Limb (tissue), 2 donors: ENCODE measurements at regions not wholly inside any gene's neighbourhood (a gene's known extent, or its start where the extent isn't known, plus 50 kb on each side); places are given as distances from the start of the nearest gene placed in this dataset.

Experiments used
- DNase-seq, 2 donors: peaks; one replicate each; pipeline ENCODE4 v3.0.0-alpha.2; 2016; ENCODE audit errors: extremely low spot score in 2 of 2

GRCh38 chr5:174310706-174311105 is 265.2 kb downstream of the NSG2 start:
- DNase-seq: no peak

DNA sequence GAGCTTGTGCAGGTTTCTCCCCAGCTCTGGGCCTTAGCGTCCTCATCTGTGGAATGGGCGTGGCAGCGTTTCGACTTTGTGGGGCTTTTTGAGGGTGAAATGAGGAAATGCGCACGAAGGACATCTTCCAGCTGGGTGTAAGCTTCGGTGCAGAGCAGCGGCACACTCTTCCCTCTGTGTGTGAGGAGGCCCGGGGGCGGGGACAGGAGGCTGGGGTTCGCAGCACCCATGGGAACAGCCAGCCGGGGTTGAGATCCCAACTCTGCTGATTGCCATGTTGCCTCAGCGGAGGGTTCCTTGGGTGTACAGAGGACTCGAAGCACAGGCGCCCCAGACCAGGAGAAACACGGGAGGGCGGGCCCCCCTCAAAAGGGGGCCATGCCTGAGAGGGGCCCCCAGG is 265.6 kb downstream of the NSG2 start:
- DNase-seq: no peak

DNA sequence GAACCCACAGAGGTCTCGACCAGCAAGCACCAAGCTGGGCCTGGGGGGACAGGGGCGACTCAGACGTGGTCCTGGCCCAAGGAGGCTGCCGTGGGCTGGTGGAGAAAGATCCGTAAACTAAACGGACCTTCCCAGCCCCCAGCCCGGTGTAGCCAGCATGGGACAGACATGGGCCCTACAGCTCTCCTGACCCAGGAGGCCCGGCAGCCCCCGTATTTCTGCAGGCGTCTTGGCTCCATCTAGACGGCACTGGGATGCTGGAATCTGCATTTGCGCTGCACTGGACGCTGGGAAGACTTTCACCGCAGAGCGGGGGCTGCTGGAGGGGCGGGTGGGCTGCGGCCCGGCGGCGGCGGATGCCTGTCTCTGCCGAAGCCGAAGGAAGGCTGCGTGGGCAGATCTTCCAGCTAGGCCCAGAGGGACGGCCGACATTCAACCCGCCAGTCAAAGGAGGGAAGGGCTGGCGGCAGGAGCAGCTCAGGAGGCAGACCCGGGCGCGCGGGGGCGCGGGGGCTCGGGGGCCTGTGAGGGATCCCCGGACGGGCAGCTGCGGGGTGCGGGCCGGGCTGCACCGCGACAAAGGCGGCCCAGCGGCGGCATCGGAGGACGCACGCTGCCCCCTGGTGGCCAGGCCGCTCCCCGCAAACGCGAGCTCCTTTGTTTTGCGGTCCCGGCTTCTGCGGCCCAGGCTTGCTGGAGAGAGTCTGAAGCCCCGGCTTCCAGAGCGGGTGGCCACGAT is 266.2 kb downstream of the NSG2 start:
- peak; percentile 68 to 92 for DNase-seq

DNA sequence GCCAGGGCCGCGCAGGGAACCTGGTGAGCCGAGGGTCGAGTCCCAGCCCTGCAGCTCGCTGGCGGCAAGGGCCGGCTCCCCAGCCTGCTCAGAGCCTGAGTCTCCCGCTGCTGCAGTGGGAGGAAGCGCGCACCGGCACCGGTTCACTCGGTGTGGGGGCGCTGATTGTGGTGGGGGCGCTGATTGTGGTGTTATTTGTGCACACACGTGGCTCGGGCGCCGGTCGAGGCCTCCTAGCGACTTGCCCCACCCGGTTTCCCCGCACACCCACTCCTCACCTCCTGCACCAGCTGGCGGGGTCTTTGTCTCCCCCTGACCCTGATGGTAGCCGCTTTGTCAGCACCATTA is 266.7 kb downstream of the NSG2 start:
- DNase-seq: no peak

DNA sequence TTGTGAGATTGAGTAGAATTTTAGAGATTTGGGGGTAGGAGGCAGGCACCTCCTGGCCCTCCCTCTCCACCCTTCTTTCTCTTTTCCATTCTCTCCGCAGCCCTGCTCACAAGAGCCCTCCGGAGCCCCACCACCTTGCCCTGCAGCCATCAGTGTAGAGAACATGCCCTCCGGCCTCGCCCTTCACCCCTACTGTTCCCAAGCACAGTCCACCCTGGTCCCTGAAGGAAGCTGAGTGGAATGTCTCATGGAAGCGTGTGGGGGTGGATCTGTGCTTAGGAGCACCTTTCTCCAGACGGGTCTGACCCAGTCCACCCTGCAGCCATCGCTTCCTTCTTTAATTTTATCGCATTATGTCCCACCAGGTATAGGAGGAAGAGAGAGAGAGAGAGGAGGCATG is 267.1 kb downstream of the NSG2 start:
- DNase-seq: no peak

GRCh38 chr5:174313615-174314014 is 268.1 kb downstream of the NSG2 start:
- DNase-seq: no peak

- no peak for DNase-seq
Measured at GRCh38 chr5:174314261-174314660, 268.8 kb downstream of the NSG2 start.

DNA sequence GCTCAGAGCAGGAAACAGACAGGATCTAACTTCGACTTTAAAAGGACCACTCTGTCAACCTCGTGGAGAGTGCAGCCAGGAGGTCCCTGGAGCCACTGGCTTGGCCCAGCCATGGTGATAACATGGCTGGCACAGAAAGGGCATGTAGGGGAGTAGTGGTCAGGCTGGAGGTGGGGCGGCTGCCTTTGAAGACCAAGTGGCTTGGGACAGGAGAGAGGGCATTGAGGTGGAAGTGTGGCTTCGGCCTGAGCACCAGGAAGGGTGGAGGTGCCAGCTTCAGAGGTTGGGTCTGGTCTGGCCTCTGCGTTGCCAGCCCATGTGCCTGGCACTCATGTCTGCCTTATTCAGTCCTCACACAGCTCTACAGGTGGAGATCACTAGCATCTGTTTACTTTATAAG is 270.0 kb downstream of the NSG2 start:
- DNase-seq: no peak

- DNase-seq: no peak
Measured at GRCh38 chr5:174315871-174316270, 270.4 kb downstream of the NSG2 start.

DNA sequence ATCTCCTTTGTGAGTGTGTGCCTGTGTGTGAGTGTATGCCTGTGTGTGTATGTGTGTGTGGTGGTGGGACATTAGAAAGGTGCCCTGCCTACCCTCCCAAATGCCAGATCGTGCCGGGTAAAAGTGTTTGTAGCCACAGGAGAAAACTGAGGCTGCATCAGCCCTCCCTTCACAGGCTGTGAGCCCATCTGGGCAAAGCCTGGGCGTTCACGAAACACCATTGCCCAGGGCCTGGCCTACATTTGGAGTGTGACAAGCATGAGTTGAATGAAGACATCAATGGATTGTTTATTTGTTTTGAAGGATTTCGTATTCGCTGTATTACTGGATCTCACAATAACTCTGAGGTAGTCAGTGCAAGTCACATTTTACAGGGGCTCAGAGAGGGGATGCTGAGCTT is 270.8 kb downstream of the NSG2 start:
- no peak for DNase-seq

DNA sequence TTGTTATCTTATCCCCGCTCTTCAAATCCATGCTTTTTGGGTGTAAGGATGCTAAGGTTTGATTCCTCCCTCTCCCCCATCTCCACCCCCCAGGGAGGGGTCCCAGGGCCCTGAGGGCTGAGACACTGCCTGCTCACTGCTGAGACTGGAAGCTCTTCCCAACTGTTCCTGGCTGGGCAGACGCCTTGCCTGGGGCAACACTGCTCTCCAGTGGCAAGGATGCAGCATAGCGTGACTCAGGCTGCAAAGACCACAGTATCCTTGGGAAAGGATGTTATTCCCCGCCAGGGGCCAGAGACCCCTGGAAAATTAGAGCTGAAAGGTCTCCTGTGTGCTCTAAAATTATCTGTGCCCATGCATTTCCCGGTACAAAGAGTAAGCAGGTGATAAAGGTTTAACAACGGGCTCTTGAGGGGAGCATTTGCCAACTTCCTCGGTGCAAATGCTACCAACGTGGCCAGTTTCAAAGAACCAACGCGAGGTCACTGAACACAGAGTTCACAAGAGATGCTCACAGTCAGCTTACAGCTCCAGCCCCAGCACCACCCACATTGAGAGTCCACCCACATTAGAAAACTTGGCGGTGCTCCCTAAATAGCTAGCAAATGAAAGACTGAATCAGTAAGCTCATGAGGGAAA is 271.9 kb downstream of the NSG2 start:
- peak in 1 of 2 donors; percentile 78 for DNase-seq

DNA sequence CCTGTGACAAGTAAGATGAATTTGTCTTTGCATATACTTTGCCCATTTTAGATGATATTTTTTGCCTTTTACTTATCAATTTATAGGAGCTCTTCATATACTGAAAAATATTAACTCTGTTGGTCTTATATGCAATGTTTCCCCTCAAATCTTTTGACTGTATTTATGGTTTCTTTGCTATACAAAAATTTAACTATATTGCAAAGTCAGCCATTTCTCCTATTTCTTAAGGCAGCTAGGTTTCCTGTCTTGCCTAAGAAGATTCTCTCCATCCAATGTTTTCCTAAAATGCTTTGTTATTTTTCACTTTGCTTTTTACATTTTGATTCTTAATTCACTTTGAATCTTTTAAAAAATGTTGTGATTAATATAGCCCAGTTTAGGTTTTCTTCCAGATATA is 273.1 kb downstream of the NSG2 start:
- no peak for DNase-seq

DNA sequence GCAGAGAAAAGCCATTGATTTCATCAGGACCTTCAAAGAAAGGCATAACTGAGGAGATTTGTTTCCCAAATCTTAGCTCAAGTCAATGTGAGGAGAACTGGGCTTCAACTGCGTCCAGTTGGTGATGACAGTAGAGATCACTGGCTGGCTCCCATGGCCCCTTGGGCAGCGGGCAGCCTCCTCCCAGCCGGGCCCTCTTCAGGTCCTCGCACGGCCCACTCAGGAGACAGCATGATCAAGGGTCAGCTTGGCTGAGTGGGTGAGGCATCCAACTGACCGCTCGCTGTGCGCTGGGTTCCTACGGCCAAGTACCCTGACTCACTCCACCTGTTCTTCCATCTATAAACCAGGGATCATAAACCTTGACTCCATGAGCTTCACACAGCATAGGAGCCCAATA is 274.0 kb downstream of the NSG2 start:
- DNase-seq: no peak

DNA sequence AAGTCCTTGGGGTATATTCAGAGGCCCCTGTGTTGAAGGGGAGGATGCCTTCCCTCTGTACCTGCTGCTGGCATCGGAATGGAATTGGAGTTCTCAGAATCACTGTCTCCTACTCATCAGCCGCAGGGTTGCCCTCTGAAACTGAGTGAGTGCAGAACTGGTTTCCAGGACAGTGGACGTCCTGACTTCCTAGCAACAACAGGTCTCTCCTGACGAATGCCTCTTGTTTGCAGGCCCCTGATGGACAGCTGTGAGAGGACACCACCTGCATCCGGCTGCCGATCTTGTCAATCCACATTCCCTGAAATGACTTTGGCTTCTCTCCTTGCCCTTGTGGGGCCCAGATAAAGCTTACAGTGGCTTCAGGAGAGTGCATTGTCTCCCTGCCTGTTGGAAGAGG is 274.5 kb downstream of the NSG2 start:
- no peak for DNase-seq

DNA sequence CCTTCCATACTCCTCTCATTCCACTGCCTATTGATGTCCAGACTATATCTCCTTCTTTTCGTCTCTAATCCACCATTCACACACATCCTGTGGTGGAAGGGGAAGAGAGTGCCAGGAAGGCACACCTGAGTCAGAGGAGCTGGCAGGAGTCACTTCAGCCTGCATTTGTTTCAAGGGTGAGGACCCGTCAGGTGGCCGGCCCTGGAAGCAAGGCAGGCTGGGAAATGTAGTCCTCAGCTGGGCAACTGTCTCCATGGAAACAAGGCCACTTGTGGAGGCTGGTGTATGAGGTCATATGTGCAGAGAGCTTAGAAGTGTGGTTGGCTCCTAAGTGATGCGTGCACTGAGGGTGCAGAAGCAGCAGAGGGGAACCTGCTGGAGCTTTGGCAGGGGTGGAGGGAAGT is 278.4 kb downstream of the NSG2 start:
- DNase-seq: peak in 1 of 2 donors; percentile 56

DNA sequence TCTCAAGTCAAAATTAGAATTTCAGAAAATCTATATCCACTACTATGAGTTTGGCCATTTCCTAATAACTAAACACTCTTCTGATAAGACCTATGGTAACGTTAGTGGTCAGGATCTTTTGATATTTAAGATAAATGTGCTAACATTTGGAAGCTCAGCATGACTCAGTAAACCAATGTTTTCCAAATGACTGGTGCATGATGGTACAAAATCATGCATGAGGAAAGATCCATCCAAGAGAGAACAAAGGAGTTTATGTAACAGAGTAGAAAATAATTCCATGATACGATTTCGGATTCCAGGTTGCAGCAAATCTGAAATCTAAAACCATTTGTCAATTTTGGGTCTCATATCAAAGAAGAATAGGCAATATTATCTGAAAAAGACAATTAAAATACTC is 279.2 kb downstream of the NSG2 start:
- no peak for DNase-seq

GRCh38 chr5:174325431-174325830 is 279.9 kb downstream of the NSG2 start:
- no peak for DNase-seq

DNA sequence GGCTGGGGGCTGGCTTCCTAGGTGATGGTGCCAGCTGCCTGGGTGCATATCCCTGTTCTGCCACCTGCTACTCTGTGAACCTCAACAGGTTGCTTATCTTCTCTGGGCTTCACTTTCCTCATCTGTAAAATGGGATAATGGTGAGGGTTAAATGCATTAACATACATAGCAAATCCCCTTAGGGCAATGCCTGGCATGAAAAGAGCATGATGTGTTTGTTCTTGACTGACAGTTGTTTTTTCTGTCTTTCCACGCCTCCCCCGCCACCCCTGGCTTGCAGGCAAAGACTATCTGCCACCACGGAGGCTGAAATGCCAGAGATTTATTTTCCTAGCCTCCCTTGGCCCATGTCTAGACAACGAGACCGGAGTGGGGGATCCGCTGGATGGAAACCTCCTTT is 280.5 kb downstream of the NSG2 start:
- DNase-seq: no peak

GRCh38 chr5:174326372-174326771 is 280.9 kb downstream of the NSG2 start:
- no peak for DNase-seq

GRCh38 chr5:174327317-174327864 is 281.9 kb downstream of the NSG2 start:
- peak in 1 of 2 donors; percentile 56 for DNase-seq

DNA sequence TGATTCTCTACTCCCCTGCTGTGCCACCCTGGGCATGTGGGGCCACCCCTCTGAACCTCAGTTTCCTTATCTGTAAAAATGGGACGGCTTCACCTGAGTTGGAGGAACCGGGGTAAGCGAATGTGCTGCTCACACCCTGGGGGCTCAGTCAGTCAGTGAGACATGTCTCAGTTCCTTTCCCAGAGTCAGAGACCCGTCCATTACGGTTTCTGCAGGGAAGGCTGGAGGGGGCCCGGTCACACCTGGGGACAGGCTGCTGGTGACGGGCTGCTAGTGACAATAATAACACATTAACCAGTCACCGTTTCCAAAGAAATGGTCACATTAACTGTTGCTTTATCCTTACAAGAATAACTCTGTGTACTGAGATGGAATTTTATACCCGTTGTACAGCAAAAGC is 282.4 kb downstream of the NSG2 start:
- DNase-seq: no peak

DNA sequence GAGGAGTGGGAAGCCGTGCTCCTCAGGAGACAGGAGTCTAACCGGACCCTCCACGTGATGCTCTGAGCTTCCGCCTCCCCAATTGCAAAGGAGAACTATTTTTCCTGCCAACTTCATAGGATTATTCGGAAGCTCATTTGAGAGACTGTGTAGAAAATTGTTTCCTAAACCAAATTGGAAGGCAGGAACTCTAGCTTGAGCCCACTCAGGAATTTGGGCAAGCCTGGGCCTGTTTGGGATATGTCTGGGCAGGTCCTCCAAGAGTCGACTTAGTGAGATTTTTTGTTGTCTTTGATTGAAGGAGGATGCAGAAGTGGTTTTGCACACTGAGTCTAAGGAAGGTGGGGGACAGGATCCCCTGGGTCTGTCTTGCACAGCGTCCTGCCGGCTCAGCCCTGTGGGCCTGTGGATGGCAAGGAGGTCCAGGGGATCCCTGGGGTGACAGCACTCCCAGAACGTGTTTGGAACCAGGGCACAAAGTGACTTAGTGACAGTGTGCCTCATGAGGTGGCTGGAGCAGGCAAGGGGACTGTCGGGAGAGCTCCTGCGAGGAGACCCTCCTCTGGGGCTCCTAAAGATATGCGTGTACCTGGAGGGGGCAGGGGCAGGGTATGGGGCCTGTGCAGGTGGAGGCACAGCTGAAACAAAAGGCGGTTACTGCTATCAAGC is 283.3 kb downstream of the NSG2 start:
- DNase-seq: no peak

GRCh38 chr5:174329738-174330137 is 284.2 kb downstream of the NSG2 start:
- DNase-seq: peak in 1 of 2 donors; percentile 6
